GM21529 (cell line): ENCODE measurements at regions not wholly inside any gene's neighbourhood (a gene's known extent, or its start where the extent isn't known, plus 50 kb on each side); places are given as distances from the start of the nearest gene placed in this dataset.
"Not testable (repeated sequence)": the region's sequence is repeated elsewhere in the genome, so short reads cannot be mapped to it uniquely, and the experiment has no call there.

Source experiments
- ATAC-seq: cut with Tn5 transposase; IDR thresholded peaks from one replicate; pipeline ENCODE4 v1.9.1; 2021; ENCODE audit not compliant: unreplicated experiment

DNA sequence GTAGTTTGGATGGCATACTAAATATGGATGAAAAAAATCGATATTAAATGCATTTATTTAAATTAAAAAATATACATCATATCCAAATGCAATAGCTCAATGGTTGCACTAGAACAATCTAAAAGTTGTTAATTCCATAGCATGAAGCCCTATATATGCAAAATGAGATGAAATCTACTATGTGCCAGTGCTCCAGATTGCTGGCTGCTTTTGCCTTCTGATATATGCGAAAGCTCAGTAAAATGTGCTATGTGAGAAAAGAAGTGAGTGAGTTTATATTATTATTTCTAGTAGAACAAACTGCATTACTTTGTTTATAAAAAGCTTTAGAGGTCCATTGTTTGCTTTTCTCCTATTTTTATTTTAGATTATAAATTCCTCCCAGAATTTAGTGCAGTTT lies 186.7 kb downstream of the MAT2B start:
- ATAC-seq = no peak

DNA sequence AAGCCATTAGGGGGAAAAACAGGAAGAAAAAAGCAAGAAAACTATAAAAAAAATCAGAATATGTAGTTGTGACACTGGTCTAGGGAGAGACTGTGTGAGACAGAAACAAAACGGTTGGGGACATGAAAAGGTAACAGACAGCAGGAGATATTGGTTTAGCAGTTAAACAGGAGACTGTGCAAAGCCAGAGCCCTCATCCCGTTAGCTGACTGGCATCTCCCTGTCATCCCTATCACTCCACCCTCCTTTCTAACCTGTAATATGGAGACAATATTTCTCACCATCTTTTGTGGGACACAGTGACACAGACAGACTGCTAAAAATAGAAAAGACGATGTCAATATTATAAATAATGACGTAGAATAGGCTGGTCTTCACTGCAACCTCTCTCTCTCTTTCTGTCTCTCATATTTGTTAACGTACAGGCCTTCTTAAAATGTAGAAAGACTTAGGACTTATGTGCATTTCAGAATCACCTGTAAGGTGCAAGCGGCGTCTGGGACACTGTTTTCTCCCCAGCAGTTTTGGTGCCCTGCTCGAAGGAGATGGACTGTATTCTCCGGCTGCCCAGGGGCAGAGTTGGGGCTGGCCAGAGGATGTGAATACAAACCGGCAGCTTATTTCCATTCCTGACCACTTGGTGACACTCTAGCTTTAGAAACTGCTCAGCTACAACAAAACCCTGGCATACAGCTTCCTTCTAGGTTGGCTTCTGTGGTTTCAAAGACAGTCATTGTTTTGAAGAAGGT lies 190.6 kb downstream of the MAT2B start:
- peak; percentile 93 for ATAC-seq

DNA sequence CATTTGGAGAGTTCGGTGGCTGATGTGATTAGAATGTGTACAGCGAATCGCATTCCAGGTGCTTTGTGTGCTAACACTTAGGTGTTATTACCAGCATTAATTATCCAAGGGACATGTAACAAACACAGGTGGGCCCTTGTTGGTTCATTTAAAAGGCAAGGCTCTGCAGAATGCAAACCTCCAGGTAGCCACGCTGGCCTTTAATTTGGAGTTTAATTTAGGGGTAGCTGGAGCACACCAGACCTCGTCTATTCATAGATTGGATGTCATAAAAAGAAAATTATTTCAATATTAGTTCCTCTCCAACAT lies 191.1 kb downstream of the MAT2B start:
- no peak for ATAC-seq

DNA sequence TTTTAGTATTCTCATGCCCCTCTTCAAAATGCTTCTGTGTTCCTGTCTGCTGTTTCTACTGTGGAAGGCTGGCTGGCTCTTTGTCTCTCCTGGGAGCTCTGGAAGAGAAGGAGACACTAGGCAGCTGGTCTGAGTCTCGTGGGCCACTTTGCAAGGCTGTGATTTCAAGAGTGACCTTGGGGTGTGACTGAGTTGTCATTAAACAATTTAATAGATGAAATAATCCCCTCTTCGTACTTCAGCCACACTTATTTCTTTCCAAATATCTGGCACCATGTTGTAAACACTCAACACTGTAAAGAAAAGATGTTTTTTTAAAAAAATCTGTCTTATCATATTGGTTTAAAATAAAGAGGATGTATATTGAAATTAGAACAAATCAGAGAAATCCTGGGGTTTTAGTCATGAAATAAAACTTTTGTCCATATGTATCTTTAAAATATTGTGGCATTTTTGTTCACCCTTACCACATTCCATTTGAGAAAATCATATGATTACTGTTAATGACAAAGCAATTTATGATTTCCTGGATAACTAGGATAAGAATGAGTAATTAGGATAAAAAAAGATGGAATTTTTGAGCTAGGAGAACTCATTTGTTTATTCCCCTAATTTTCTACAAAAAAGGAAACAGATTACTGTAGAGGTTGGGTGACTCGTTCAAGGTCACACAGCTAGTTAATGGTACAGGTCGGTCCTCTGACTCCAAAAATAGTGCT lies 200.8 kb downstream of the MAT2B start:
- ATAC-seq = no peak

DNA sequence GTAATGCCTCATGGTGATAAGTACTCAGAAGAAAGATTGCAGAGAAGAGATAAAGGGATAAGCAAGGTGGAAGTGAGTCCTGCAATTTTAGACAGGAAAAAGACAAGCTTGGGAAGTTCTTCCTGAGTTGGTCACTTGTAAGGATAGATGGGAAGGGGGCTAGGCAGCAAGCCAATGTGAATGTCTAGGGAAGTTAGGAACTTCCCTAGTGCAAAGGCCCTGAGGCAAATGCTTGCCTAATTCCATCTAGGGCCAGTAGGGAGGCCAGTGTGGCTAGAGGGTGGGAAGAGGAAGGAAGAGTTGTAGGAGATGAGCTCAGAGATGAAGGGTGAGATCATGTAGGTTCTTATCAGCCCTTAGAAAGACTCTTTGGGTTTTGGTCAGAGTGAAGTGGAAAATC lies 206.6 kb downstream of the MAT2B start:
- no peak for ATAC-seq

DNA sequence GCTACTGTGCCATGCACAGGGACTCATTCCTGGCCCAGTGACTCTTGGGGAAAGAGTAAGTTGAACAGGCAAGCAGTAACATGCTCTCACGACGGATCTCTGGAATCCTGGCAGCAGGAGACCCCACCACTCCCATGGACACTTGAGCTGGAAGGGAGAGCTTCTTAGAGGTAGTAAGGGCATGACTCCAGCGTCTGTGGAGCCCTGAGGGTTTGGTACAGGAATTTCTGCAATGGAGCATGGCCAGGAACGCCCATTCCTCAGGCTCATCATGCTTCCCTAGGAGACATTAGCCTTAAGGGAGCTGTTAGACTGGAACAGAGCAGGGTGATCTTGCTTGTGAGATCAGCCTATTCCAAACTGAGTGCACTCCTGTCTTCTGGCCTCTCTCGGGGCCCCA lies 212.9 kb downstream of the MAT2B start:
- ATAC-seq = no peak

DNA sequence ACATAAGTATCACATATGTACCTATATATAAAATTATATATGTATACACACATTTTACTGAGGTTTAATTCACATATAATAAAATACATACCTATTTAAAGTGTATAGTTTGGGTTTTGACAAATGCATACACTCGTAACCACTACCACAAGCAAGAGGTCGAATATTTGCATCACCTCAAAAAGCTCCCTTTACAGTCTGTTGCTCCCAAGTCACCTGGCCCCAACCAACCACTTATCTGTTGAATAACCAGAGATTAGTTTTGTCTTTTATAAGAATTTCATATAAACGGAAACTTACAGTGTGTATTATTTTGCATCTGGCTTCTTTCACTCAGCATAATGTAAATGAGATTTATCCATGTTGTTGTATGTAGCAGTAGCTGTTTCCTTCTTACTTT lies 218.9 kb downstream of the MAT2B start:
- ATAC-seq = no peak

DNA sequence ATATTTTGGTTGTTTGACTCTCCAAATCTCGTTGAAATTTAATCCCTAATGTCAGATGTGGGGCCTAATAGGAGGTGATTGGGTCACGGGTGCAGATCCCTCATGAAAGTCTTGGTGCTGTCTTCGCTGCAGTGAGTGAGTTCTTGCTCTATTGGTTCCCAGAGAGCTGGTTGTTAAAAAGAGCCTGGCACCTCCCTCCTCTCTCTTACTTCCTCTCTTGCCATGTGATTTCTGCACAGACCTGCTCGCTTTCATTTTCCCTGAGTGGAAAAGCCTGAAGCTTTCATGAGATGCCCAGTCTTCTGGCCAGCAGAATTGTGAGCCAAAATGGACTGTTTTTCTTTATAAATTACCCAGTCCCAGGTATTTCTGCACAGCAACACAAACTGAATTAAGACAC lies 221.6 kb downstream of the MAT2B start:
- peak; percentile 89 for ATAC-seq

DNA sequence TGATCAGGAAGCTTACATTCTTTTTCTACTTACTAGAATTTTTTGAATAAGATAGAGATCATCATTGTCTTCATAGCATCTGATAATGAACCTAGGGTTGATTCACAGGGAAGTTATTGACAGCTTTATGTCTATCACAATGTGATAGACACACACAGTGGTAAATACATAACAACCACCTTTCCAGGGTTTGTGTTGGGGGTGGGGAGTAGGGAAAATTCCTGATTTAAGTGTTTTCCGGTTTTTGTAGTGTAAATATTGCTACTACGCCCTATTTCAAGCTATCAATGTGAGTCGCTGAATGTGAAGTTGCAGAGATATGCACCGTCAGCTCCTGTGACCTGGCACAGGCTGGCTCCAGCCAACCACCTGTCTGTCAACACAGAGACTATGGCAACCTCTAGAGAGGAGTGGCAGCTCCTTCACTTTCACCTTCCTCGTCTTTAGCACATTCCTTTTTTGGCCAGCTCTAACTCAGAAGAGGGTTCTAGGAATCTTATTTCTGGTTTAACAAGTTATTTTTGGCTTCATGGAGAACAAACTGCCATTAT lies 224.9 kb downstream of the MAT2B start:
- ATAC-seq = no peak

DNA sequence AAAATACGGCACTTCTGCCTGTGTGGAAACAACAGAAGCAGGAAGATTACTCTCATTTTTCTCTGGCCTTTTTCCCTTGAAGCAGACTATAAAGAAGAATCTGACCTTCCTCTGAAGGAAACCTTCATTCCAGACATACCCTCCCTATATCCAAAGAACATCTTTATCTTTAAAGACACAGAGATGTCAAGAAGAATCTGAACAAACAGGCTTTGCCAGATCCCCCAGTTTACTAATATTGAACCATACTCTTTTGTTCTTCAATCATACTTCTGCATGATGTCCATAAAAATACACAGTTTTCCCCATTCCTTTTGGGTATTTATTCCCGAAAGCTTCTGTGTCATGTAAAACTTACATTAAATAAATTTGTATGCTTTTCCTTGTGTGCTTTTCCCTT lies 225.8 kb downstream of the MAT2B start:
- no peak for ATAC-seq

DNA sequence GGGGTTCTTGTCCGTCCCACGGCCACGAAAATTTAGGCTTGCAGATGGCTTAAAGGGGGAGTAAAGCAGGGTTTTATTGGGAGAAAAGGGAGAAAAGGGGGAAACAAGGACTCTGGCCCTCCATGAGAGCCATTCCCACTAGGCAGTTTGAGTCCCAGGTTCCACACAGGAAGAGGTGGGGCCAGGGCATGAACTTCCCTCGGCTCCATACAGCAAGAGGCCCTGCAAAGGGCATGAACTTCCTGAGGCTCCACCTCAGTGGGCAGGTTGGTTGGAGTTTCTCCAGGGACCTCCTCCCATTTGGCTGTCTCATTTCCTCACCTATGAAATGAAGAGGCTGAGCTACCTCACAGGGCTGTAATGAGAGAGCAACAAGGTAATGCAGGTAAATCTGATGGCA lies 229.7 kb downstream of the MAT2B start:
- no peak for ATAC-seq

DNA sequence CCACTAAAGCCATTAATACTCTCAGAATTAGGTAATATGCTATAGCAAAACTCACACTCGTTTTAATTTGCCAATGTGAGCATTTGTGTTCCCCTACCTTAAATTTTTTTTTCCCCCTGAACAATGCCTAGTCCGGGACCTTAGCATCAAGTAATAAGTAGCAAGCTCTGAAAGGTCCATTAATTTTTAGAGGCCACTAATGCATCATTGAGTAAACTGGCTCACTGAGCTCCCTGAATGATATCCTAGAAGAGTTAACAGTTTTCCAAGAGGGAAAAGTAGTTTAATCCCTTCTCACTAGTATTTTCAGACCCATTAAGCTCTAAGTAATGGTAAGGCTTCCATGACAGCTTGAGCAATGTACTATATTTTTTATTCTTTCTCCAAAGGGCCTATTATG lies 242.2 kb downstream of the MAT2B start:
- no peak for ATAC-seq

DNA sequence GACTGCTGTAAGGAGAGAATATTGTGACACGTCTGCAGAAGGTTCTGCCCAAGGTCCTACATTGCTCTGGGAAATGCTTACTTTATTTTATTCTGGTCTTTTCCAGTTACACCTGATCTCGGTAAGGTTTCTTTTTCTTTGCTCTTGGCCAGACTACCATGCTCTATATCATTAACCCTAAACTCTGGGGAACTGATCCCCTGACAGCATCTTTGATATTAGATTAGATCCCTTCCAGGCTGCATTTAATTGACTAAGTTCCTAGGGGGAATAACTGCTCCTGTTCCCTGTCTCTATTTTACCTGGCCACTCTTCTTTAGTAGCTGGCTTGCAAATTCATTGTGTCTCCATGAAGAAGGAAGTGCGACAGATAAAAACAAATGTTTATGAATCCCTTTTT lies 243.5 kb downstream of the MAT2B start:
- ATAC-seq = no peak

DNA sequence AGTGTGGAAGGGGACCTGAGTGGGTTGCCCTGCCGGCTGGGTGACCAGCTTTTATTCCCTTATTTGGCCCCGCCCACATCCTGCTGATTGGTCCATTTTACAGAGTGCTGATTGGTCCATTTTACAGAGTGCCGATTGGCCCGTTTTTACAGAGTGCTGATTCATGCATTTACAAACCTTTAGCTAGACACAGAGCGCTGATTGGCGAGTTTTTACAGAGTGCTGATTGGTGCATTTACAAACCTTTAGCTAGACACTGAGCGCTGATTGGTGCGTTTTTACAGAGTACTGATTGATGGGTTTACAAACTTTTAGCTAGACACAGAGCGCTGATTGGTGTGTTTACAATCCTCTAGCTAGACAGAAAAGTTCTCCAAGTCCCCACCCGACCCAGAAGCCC lies 245.0 kb downstream of the MAT2B start:
- ATAC-seq = not testable (repeated sequence)

DNA sequence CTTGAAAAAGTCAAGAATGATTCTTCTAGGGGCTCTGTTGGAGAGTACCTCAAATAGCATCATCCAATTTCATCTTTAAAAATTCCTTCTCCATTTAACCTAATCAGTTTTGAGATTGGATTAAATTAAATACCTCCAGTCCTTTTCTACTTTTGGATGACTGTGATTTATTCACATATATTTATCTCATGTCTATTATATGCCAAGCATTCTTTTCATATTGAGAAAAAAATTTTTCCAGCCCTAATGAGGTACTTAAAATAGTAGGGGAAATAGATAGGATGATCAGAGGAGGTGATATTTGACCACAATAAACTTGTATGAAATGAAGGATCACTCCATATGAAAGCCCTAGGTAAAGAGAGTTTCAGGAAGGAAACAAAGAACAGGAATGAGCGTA lies 250.1 kb downstream of the MAT2B start:
- no peak for ATAC-seq

DNA sequence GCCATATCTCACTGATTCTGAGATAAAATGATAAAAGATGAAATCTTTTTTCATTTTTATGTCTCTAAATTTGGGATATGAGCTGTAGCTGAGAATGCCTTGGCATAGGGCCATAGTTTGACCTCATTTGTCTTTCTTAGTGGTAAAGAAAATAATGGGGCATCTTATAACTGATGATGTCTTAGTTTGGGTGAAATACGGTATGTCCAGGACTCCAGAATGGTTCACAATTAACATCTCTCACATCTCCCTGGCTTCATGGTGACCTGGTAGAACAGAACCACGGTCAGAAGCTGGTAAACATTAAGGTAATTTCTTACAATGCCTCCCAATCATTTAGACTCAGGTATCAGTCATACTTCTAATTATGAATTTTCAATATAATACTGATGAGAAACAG lies 250.8 kb downstream of the MAT2B start:
- no peak for ATAC-seq

DNA sequence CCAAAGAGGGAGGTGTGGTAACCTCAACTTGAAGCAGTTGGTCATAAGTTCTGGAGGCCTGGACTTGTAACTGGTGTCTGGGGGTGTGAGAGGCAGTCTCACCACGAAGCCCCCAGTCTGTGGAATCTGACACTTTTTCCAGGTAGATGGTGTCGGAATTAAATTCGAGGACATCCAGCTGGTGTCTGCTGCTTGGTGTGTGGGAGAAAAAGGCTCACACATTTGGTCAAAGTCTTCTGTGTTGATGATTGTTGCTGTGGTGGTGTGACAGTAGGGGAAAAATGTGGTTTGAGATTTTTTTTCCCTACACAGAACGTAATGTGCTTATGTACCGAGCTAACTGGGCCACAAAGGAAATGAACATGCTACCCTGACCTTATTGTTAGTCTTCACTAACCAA lies 251.9 kb downstream of the MAT2B start:
- ATAC-seq = no peak

DNA sequence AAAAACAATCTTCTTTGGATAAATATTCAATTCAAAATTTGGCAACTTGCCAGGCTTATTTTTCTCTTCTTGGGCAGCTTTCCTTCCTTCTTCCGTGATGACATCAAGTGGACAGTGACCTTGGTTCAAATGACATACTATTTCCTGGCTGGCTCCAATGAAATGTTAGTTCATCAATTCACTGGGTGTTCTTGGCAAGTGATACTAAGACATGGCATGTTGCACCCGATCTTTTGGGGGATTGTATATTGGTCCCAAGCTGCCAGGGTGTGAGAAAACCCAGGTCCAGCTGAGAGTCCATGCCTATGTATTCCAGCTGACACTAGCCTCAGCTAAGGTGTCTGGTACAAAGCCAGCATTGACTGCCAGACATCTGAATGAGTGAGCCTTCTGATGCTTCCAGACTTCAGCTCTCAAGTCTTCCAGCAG lies 252.9 kb downstream of the MAT2B start:
- no peak for ATAC-seq

DNA sequence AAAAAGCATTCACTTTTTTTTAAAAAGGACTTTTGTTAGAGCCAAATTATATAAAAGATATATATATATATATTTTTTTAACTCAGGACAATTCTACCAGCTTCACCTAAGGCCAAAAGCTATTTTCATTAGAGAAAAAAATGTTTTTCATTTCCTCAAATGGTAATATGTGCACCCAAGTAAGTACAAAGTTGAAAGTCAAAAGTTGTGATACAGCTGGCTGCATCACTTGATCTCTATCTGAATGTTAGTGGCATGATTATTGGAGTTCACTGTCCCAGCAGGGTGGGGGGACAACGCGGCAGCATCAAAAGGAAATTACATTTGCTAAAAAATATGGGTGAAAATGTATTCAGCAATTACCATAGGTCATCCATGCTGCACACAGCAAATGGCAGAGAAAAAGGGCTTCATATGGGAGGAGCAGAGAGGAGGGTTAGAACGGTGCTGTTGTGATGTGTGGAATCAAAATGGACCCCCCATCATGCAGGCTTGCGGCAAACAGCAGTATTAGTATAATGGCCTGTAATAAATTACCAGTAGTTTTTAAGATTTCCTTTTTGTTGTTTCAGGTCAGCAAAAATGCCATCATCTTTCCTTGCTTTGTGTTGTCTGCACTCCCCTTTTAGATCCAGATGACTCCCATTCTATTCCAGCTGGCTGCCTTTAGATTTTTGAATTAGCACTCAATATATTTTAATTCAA lies 253.7 kb downstream of the MAT2B start:
- no peak for ATAC-seq

DNA sequence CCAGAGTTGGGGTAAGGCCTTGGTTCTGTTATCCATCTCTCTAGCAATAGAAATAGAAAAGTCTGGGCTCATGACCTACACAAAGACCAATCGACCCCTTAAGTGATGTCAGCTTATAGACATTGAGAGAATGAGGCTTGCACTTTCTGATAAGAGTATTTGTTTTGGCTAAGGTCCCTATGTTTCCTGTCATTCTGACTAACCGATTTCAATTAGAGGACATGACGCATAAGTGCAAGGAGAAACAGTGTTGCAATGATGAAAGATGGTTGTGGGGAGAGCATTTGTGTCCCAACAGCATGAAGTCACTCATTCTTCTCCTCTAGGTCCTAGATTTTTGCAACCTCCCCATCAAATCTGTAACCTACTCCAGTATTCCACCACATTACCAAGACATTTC lies 255.1 kb downstream of the MAT2B start:
- ATAC-seq = no peak

DNA sequence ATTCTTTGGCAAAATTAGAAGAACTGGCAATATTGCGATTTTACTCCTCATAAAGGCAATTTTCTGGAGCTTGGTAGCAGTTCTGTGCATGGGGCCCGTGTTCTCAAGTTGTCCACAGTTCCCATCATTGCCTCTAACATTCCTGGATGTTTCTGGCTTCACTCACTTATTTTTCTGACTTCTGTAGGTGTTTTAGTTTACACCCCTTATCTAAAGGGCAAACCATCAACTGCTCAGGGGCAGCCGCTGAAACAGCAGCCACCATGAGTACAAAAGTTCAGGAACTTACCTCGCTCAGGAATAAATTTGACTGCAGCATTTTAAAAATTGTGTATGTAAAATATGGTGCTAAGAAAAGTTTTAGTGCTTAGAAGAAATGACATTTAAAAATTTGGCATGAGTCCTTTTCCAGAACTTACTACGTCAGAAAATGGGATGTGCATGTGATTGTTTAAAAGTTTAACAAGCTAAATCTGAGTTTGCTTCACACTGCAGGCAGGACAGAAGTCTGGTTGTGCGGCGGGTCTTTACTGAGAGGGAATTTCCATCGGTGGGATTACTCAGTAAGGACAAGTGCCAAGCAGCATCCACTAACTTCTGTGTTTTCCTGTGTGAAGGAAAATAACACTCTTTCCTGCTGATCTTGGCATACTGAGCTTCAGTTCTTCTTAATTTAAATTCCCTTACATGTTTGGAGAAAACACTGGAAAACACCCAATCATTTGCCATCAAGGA lies 261.7 kb downstream of the MAT2B start:
- ATAC-seq = no peak
